ENCODE measurements at regions not wholly inside any gene's neighbourhood (a gene's known extent, or its start where the extent isn't known, plus 50 kb on each side); places are given as distances from the start of the nearest gene placed in this dataset.

GRCh38 chr15:89393056-89393455 is 58.4 kb upstream of the POLG start:
- no peaks in the 10 kb centered on the region for H3K36me3 Mint-ChIP-seq
- H3K27ac Mint-ChIP-seq: no peak overlapping the region
- TF ChIP-seq, protein P1, sequence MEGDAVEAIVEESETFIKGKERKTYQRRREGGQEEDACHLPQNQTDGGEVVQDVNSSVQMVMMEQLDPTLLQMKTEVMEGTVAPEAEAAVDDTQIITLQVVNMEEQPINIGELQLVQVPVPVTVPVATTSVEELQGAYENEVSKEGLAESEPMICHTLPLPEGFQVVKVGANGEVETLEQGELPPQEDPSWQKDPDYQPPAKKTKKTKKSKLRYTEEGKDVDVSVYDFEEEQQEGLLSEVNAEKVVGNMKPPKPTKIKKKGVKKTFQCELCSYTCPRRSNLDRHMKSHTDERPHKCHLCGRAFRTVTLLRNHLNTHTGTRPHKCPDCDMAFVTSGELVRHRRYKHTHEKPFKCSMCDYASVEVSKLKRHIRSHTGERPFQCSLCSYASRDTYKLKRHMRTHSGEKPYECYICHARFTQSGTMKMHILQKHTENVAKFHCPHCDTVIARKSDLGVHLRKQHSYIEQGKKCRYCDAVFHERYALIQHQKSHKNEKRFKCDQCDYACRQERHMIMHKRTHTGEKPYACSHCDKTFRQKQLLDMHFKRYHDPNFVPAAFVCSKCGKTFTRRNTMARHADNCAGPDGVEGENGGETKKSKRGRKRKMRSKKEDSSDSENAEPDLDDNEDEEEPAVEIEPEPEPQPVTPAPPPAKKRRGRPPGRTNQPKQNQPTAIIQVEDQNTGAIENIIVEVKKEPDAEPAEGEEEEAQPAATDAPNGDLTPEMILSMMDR (IDR thresholded peaks at IDR 0.05; ENCODE audit: unreplicated experiment): no peak
- no peak overlapping the region for H3K4me3 Mint-ChIP-seq
- peaks cover 8% of the 10 kb centered on the region for H3K4me1 Mint-ChIP-seq
- DNase-seq (ENCODE audit: low spot score in 2 of 2, unreplicated experiment in 2 of 2): no peak
- no peaks in the 10 kb centered on the region for H3K9me3 Mint-ChIP-seq
- H3K27me3 Mint-ChIP-seq (ENCODE audit: low read depth): peaks cover 86% of the 10 kb centered on the region

DNA sequence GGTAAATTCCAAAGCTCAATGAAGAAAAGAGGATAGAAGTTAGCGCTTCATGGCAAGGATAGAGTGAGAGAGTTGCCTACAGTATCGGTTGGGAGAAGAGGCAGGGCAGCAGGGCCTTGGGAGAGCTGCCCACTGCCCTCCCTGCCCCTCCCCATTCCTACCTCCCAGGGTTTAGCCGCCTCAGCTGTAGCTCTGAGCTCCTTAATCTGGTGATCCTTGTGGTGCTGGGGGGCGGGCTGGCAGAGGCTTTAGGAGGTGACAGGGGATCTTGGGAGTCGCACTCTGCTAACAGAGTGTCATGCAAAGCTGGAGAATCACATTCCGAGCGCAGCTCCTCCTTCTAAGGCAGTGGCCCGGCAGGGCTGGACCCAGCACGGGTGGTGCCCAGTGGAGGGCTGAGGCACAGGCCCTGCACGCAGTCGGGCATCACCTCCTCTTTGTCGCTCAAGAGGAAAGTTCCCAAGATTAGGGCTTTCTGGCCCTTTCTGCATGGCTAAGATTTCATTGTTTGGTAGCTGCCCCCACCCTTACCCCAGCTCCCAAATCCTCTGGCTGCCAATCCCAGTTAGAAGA is 57.1 kb upstream of the POLG start:
- Mint-ChIP-seq H3K4me3 (no peak overlapping the region), H3K27ac (no peak overlapping the region), H3K36me3 (no peaks in the 10 kb centered on the region), H3K27me3 (ENCODE audit: low read depth) (peaks cover 82% of the 10 kb centered on the region), H3K4me1 (peaks cover 8% of the 10 kb centered on the region), H3K9me3 (no peaks in the 10 kb centered on the region)
- TF ChIP-seq, protein P1 (IDR thresholded peaks at IDR 0.05; ENCODE audit: unreplicated experiment): no peak
- DNase-seq (ENCODE audit: low spot score in 2 of 2, unreplicated experiment in 2 of 2): no peak

DNA sequence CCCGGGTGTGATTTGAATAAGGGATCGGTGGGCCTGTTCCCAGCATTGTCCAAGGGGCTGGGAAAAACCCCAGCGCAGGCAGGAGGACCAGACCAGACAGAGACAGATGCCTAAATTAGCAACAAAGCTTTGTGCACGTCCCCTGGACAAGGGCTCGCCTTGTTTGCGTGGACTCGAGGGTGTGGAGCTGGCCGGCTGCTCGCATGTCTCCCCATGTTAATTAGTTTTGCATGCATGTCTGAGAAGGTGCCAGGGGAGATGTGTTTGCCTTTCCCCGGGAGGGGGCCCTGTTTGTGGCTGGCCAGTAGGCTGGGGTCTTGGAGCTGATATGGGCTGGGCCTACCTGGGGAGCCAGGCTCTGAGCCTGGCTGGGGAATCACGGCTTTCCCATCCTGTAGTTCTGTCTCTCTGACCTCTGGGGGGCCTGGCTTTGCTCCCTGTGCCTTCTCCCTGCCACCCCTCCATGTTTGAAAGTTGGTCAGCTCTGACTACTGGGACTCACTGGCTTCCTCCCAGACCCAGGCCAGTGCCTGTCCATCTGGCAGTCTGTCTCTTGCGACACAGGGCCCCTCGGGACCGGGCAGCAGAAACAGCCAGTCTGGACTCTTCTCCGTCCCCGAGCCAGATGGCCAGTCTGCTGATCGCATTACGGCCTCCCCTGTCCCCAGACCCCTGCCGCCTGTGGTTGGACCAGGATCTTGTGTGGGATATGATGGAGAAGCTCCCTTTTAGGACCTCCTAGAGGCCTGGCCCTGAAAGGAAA is 55.4 kb upstream of the POLG start:
- Mint-ChIP-seq H3K27ac (no peak overlapping the region), H3K4me3 (no peak overlapping the region), H3K27me3 (ENCODE audit: low read depth) (peaks cover 69% of the 10 kb centered on the region), H3K36me3 (no peaks in the 10 kb centered on the region), H3K9me3 (no peaks in the 10 kb centered on the region), H3K4me1 (peaks cover 10% of the 10 kb centered on the region)
- TF ChIP-seq, protein P1 (IDR thresholded peaks at IDR 0.05; ENCODE audit: unreplicated experiment): no peak
- no peak for DNase-seq (ENCODE audit: low spot score in 2 of 2, unreplicated experiment in 2 of 2)

- Mint-ChIP-seq H3K27me3 (ENCODE audit: low read depth) (peaks cover 53% of the 10 kb centered on the region), H3K27ac (no peak overlapping the region), H3K4me1 (peaks cover 34% of the 10 kb centered on the region), H3K4me3 (no peak overlapping the region), H3K36me3 (no peaks in the 10 kb centered on the region), H3K9me3 (no peaks in the 10 kb centered on the region)
- TF ChIP-seq, protein P1 (IDR thresholded peaks at IDR 0.05; ENCODE audit: unreplicated experiment): no peak
- no peak for DNase-seq (ENCODE audit: low spot score in 2 of 2, unreplicated experiment in 2 of 2)
Measured at GRCh38 chr15:89387140-89387903, 52.7 kb upstream of the POLG start.

DNA sequence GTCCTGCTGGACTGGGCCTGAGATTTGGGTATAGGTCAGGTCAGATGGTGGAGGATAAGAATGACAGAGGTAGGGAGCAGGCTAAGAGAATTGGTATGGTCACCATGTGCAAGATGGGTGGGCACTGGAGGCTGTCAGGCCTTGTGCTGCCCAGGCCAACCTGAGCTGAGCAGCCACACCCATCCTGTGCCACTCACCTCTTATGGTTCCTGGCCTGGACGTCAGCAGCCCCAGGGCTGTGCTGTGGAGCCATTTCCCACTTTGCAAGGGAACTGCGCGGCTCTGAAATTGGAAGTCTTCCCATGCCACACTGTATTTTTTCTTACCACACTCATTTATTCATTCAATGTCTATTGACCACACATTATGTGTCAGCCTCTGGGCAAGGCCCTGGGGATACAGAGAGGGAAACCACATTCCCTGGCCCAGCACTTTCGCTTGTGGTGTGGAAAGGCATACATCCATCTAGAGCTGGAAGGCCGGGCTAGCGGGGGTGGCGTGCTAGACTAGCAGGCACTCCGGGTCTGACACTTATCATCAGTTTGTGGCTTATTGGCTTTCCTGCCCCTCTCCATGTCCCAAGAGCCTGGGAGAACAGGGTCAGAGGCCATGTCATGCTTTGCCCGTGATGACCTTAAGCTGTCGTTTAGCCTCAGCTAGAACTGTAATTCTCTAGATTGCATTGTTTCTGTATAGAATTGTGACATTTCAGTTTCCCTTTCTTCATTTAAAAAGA is 51.1 kb upstream of the POLG start:
- Mint-ChIP-seq H3K9me3 (no peaks in the 10 kb centered on the region), H3K4me1 (peaks cover 34% of the 10 kb centered on the region), H3K27ac (no peak overlapping the region), H3K36me3 (no peaks in the 10 kb centered on the region), H3K27me3 (ENCODE audit: low read depth) (peaks cover 56% of the 10 kb centered on the region), H3K4me3 (no peak overlapping the region)
- TF ChIP-seq, protein P1 (IDR thresholded peaks at IDR 0.05; ENCODE audit: unreplicated experiment): no peak
- DNase-seq (ENCODE audit: low spot score in 2 of 2, unreplicated experiment in 2 of 2): no peak
